Activated CD4-positive, alpha-beta T cell treated with anti-CD3 and anti-CD28 coated beads for 36 hours (primary cell): ENCODE measurements at regions not wholly inside any gene's neighbourhood (a gene's known extent, or its start where the extent isn't known, plus 50 kb on each side); places are given as distances from the start of the nearest gene placed in this dataset.
"Not testable (repeated sequence)": the region's sequence is repeated elsewhere in the genome, so short reads cannot be mapped to it uniquely, and the experiment has no call there.

Experiments used
- ATAC-seq: fragments of 200-7000 bp; cut with Tn5 transposase; one replicate; pipeline ENCODE4 v1.10.0; 2021; ENCODE audit warnings: mild to moderate bottlenecking, moderate library complexity
- CTCF ChIA-PET: fragments of 350-600 bp; sonication (Branson Sonifier 250); formaldehyde crosslinking; loops from one replicate; lab custom pipeline; 2021; ENCODE audit warnings: antibody characterized with exemption; lab: Charles Lee
- POLR2A ChIA-PET: fragments of 350-600 bp; sonication (Branson Sonifier 250); formaldehyde crosslinking; loops from one replicate; lab custom pipeline; 2021; ENCODE audit warnings: antibody characterized with exemption, inconsistent platforms; lab: Charles Lee
- DNase-seq: peaks from one replicate; pipeline ENCODE4 v3.0.0-alpha.2; 2020
- H3K27ac Mint-ChIP-seq: one replicate; pipeline ENCODE4 v1.8.0; 2021; ENCODE audit warnings: mixed read lengths
- H3K27me3 Mint-ChIP-seq: one replicate; pipeline ENCODE4 v1.8.0; 2021; ENCODE audit warnings: mixed read lengths
- H3K36me3 Mint-ChIP-seq: one replicate; pipeline ENCODE4 v1.8.0; 2021; ENCODE audit warnings: low read depth, mixed read lengths
- H3K4me1 Mint-ChIP-seq: one replicate; pipeline ENCODE4 v1.8.0; 2021; ENCODE audit warnings: mixed read lengths
- H3K4me3 Mint-ChIP-seq: one replicate; pipeline ENCODE4 v1.8.0; 2021; ENCODE audit warnings: mild to moderate bottlenecking, moderate library complexity, mixed read lengths
- H3K9me3 Mint-ChIP-seq: one replicate; pipeline ENCODE4 v1.8.0; 2021; ENCODE audit warnings: low read depth, mixed read lengths
- intact Hi-C, 2 experiments: fragments of 100-400 bp; cut with DNase I in 1 of 2; cut with micrococcal nuclease in 1 of 2; formaldehyde crosslinking; loops; one replicate each; pipeline versions ENCODE4 v1.14.2 to v1.15.1; 2022 to 2024; cut with DNase I, micrococcal nuclease

DNA sequence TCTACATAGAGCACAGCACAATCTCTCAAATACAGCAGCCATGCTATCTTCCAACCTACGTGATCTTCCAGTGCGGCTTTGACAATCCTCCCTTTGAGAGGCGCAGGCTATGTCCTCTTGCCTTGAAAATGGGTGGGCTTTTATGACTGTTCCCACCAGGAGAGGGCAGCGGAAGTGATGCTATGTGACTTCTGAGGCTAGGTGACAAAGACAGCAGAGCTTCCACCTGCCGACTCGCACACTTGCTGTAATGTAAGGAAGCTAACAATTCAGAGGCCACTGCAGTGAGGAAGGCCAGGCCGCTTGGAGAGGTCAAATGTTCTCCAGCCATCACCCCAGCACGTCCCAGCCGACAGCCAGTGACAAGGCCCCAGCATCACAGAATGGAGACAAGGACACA lies 65.8 kb downstream of the MRPL57 start:
- ChIA-PET POLR2A (no interaction called here), CTCF (interaction anchor here (0.5 to 1.1 kb wide), 2 partner anchors 79 to 235 kb away, joined by 3 to 7 read pairs; no protein-coding TSS in a partner anchor)
- no peak for DNase-seq
- Mint-ChIP-seq H3K4me3 (no peak overlapping the region), H3K9me3 (no peaks in the 10 kb centered on the region), H3K27me3 (peaks cover 2% of the 10 kb centered on the region), H3K27ac (no peak overlapping the region), H3K4me1 (peaks cover 12% of the 10 kb centered on the region), H3K36me3 (no peaks in the 10 kb centered on the region)
- intact Hi-C loops, result no loop called here
- ATAC-seq, result no peak

GRCh38 chr13:21243045-21243897 lies 66.8 kb downstream of the MRPL57 start:
- no peak overlapping the region for H3K27ac Mint-ChIP-seq
- H3K4me3 Mint-ChIP-seq, result no peak overlapping the region
- peaks cover 12% of the 10 kb centered on the region for H3K4me1 Mint-ChIP-seq
- intact Hi-C loops, result no loop called here
- no peaks in the 10 kb centered on the region for H3K9me3 Mint-ChIP-seq
- ATAC-seq, result no peak
- no peaks in the 10 kb centered on the region for H3K36me3 Mint-ChIP-seq
- no peak for DNase-seq
- ChIA-PET POLR2A (no interaction called here), CTCF (interaction anchor here (0.6 to 0.7 kb wide), 2 partner anchors 157 to 168 kb away, joined by 3 to 4 read pairs; no protein-coding TSS in a partner anchor)
- H3K27me3 Mint-ChIP-seq, result peaks cover 2% of the 10 kb centered on the region

- H3K27ac Mint-ChIP-seq, ATAC-seq, H3K9me3 Mint-ChIP-seq, H3K36me3 Mint-ChIP-seq, intact Hi-C loops, H3K4me3 Mint-ChIP-seq, DNase-seq, H3K27me3 Mint-ChIP-seq: not testable (repeated sequence)
- CTCF ChIA-PET, result interaction anchor here (0.6 to 0.7 kb wide), 3 partner anchors 8 to 251 kb away, joined by 3 to 4 read pairs (median 3); no protein-coding TSS in a partner anchor
- POLR2A ChIA-PET, result interaction anchor here (0.6 kb wide), 1 partner anchor 68 kb away, joined by 4 read pairs; the partner anchor contains the start of genes MRPL57 and SKA3
- H3K4me1 Mint-ChIP-seq, result peaks cover 12% of the 10 kb centered on the region
Measured at GRCh38 chr13:21243898-21244184, 67.4 kb downstream of the MRPL57 start.

DNA sequence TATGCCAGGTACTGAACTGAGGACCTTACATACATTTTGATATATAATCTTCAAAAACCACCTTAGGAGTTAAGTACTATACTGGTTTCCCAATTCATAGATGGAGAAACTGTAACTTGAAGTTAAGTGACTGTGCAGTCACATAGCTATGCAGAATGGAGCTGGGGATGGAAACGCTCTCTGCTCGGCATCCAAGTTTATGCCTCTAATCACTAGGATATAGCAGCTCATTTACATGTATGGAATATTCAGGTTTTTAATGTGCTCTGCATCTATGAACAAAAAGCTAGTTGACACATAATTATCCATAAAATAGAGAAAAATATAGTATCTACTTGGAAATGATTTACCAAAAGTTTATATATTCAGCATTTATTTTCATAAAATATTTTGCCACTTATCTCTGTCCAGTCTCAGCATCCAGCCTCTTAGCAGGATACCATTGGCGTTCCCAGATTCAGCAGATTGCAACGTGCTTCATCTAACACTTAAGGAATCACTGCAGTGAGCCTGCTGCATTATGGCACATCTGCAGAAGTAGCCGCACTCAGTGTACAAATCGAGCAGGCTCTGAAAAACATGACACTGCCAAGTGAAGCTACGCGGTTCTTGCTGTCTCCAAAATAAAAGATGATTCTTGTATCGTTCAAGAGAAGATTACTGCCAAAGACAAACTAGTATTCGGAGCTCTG lies 70.4 kb downstream of the MRPL57 start:
- POLR2A ChIA-PET, result no interaction called here
- H3K27me3 Mint-ChIP-seq, result peaks cover 2% of the 10 kb centered on the region
- H3K4me1 Mint-ChIP-seq, result peaks cover 4% of the 10 kb centered on the region
- no peak overlapping the region for H3K4me3 Mint-ChIP-seq
- ATAC-seq (no peak), DNase-seq (no peak)
- no peaks in the 10 kb centered on the region for H3K9me3 Mint-ChIP-seq
- intact Hi-C loops, result no loop called here
- H3K27ac Mint-ChIP-seq, result no peak overlapping the region
- no peaks in the 10 kb centered on the region for H3K36me3 Mint-ChIP-seq
- CTCF ChIA-PET, result interaction anchor here (0.6 to 1.9 kb wide), 2 partner anchors 216 to 231 kb away, joined by 3 to 5 read pairs; no protein-coding TSS in a partner anchor

DNA sequence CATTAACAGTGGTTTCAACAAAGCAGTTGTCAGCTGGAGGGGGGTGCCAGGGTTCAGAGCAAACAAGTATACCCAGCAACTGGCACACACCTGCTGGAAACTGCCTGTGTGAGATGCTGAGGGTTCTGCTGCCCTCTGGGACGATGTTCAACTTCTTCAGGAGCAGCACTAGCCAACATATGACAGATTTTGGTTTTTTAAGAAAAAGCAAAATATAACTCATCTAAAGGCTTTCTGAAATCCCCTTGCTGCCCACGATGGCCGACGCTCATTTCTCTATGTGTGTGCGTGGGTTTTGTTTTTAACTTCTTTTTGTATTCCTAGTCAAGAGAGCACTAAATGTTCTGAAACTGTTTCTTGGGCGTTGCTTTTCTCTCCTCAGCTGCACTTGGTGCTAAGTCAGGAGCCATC lies 79.9 kb downstream of the MRPL57 start:
- CTCF ChIA-PET, result no interaction called here
- Mint-ChIP-seq H3K9me3 (no peaks in the 10 kb centered on the region), H3K27me3 (no peaks in the 10 kb centered on the region), H3K36me3 (no peaks in the 10 kb centered on the region), H3K27ac (no peak overlapping the region), H3K4me1 (peaks cover 10% of the 10 kb centered on the region), H3K4me3 (no peak overlapping the region)
- peak; percentile 27 for DNase-seq
- intact Hi-C loops, result no loop called here
- POLR2A ChIA-PET, result no interaction called here
- peak; percentile 61 for ATAC-seq

DNA sequence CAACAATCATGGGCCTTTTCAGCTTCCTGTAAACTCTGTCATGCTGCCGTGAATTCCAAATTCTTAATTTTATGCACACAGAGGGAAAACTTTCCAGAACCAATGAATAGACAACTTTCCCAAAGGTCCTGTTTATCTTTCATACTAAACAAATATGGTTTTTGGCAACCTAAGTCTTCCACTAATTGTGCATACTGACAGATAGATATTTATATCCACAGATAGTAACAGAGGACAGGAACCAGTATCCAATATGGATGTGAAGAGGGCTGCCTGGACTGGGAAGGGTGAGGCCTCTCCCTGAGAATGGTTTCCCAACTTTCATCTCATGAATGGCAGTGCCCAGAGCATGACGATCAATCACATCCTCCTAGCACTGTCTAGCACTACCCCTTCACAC lies 80.4 kb downstream of the MRPL57 start:
- Mint-ChIP-seq H3K27me3 (no peaks in the 10 kb centered on the region), H3K4me3 (no peak overlapping the region), H3K36me3 (no peaks in the 10 kb centered on the region), H3K27ac (no peak overlapping the region), H3K9me3 (no peaks in the 10 kb centered on the region), H3K4me1 (peaks cover 10% of the 10 kb centered on the region)
- ChIA-PET POLR2A (no interaction called here), CTCF (no interaction called here)
- ATAC-seq, result no peak
- intact Hi-C loops, result no loop called here
- no peak for DNase-seq

GRCh38 chr13:21259571-21260455 lies 83.4 kb downstream of the MRPL57 start:
- intact Hi-C loops, result no loop called here
- H3K4me1 Mint-ChIP-seq, result peaks cover 10% of the 10 kb centered on the region
- POLR2A ChIA-PET, result no interaction called here

GRCh38 chr13:21260561-21261290 lies 84.3 kb downstream of the MRPL57 start:
- POLR2A ChIA-PET, H3K4me1 Mint-ChIP-seq, ATAC-seq, H3K27ac Mint-ChIP-seq, intact Hi-C loops, H3K27me3 Mint-ChIP-seq, H3K9me3 Mint-ChIP-seq, CTCF ChIA-PET, H3K36me3 Mint-ChIP-seq, H3K4me3 Mint-ChIP-seq, DNase-seq: not testable (repeated sequence)

More at GRCh38 chr13:21259571-21260455, 83.4 kb downstream of the MRPL57 start:
- DNase-seq, result no peak
- ATAC-seq, result no peak
- H3K27me3 Mint-ChIP-seq, result no peaks in the 10 kb centered on the region
- no peaks in the 10 kb centered on the region for H3K36me3 Mint-ChIP-seq
- H3K9me3 Mint-ChIP-seq, result no peaks in the 10 kb centered on the region
- H3K4me3 Mint-ChIP-seq, result no peak overlapping the region
- CTCF ChIA-PET, result no interaction called here
- no peak overlapping the region for H3K27ac Mint-ChIP-seq

DNA sequence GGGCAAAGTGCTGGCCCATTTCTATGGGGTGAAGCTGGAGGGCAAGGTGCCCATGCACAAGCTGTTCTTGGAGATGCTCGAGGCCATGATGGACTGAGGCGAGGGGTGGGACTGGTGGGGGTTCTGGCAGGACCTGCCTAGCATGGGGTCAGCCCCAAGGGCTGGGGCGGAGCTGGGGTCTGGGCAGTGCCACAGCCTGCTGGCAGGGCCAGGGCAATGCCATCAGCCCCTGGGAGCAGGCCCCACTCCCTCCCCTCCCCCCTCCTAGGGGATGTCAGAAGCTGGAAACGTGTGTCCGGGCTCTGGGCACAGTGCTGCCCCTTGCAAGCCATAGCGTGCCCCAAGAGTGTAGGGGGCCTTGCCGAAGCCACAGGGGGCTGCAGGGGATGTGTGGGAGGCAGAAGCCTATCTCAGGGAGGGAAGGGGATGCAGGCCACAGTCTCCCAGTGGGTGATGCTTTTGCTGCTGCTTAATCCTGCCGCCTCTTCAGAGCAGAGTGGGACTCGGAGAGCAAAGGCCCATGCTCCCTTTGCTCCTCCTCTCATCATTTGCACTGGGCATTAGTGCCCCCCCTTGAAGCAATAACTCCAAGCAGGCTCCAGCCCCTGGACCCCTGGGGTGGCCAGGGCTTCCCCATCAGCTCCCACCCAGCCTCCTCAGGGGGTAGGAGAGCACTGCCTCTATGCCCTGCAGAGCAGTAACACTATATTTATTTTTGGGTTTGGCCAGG lies 85.2 kb downstream of the MRPL57 start:
- H3K36me3 Mint-ChIP-seq, H3K27me3 Mint-ChIP-seq, H3K4me1 Mint-ChIP-seq, POLR2A ChIA-PET, H3K4me3 Mint-ChIP-seq, intact Hi-C loops, H3K27ac Mint-ChIP-seq, CTCF ChIA-PET, DNase-seq, H3K9me3 Mint-ChIP-seq, ATAC-seq: not testable (repeated sequence)

- DNase-seq, H3K9me3 Mint-ChIP-seq, H3K27me3 Mint-ChIP-seq, H3K27ac Mint-ChIP-seq, H3K36me3 Mint-ChIP-seq, ATAC-seq, POLR2A ChIA-PET, H3K4me3 Mint-ChIP-seq, intact Hi-C loops, H3K4me1 Mint-ChIP-seq, CTCF ChIA-PET: not testable (repeated sequence)
Measured at GRCh38 chr13:21263909-21264308, 87.5 kb downstream of the MRPL57 start.
